NK-92 treated with Interleukin-12 subunit alpha and Interleukin-12 subunit beta, amount 100 ng/mL, for 24 hours (cell line): ENCODE measurements at regions not wholly inside any gene's neighbourhood (a gene's known extent, or its start where the extent isn't known, plus 50 kb on each side); places are given as distances from the start of the nearest gene placed in this dataset.
"Not testable (repeated sequence)": the region's sequence is repeated elsewhere in the genome, so short reads cannot be mapped to it uniquely, and the experiment has no call there.

Experiments used
- DNase-seq: peaks from one replicate; lab custom pipeline; 2025; lab: John Stamatoyannopoulos, UW

- not testable (repeated sequence) for DNase-seq
Observed at GRCh38 chr3:15993660-15994059, 180.8 kb upstream of the GALNT15 start.

- not testable (repeated sequence) for DNase-seq
Observed at GRCh38 chr3:15996496-15996895, 178.0 kb upstream of the GALNT15 start.

GRCh38 chr3:15997274-15997943 is 177.1 kb upstream of the GALNT15 start:
- DNase-seq, result no peak

GRCh38 chr3:15998911-15999310 is 175.6 kb upstream of the GALNT15 start:
- DNase-seq, result no peak

- DNase-seq, result no peak
Observed at GRCh38 chr3:16004812-16005211, 169.7 kb upstream of the GALNT15 start.

- no peak for DNase-seq
Observed at GRCh38 chr3:16011376-16011775, 163.1 kb upstream of the GALNT15 start.

- no peak for DNase-seq
Observed at GRCh38 chr3:16012086-16012485, 162.4 kb upstream of the GALNT15 start.

GRCh38 chr3:16013568-16013967 is 160.9 kb upstream of the GALNT15 start:
- DNase-seq, result no peak

- not testable (repeated sequence) for DNase-seq
Observed at GRCh38 chr3:16021801-16022200, 152.7 kb upstream of the GALNT15 start.

GRCh38 chr3:16023881-16024280 is 150.6 kb upstream of the GALNT15 start:
- not testable (repeated sequence) for DNase-seq

- no peak for DNase-seq
Observed at GRCh38 chr3:16024548-16024947, 149.9 kb upstream of the GALNT15 start.

- no peak for DNase-seq
Observed at GRCh38 chr3:16026753-16027152, 147.7 kb upstream of the GALNT15 start.

- no peak for DNase-seq
Observed at GRCh38 chr3:16028604-16029003, 145.9 kb upstream of the GALNT15 start.

- no peak for DNase-seq
Observed at GRCh38 chr3:16030342-16030741, 144.1 kb upstream of the GALNT15 start.

GRCh38 chr3:16031434-16031833 is 143.0 kb upstream of the GALNT15 start:
- no peak for DNase-seq

GRCh38 chr3:16033889-16034687 is 140.4 kb upstream of the GALNT15 start:
- DNase-seq, result no peak

- DNase-seq, result no peak
Observed at GRCh38 chr3:16040991-16041390, 133.5 kb upstream of the GALNT15 start.

GRCh38 chr3:16048435-16049318 is 125.8 kb upstream of the GALNT15 start:
- DNase-seq, result peak; percentile 15

- DNase-seq, result no peak
Observed at GRCh38 chr3:16050641-16051467, 123.6 kb upstream of the GALNT15 start.

GRCh38 chr3:16051691-16052090 is 122.8 kb upstream of the GALNT15 start:
- DNase-seq, result no peak

GRCh38 chr3:16052964-16053363 is 121.5 kb upstream of the GALNT15 start:
- DNase-seq, result no peak

GRCh38 chr3:16053794-16054193 is 120.7 kb upstream of the GALNT15 start:
- no peak for DNase-seq
